SK-N-MC (cell line): ENCODE measurements at regions not wholly inside any gene's neighbourhood (a gene's known extent, or its start where the extent isn't known, plus 50 kb on each side); places are given as distances from the start of the nearest gene placed in this dataset.

Experiments
- EZH2 ChIP-seq: fragments of 200-600 bp; sonication (generic); IDR thresholded peaks from one replicate; pipeline ENCODE4 v1.6.1; 2017; ENCODE audit warnings: antibody characterized with exemption
- FOXP2 ChIP-seq: optimal IDR thresholded peaks from 2 replicates; pipeline ENCODE3; 2011; ENCODE audit warnings: mild to moderate bottlenecking, moderate library complexity; ENCODE audit not compliant: insufficient read depth; ENCODE audit errors: extremely low read length, control extremely low read depth
- POLR2AphosphoS5 ChIP-seq: IDR thresholded peaks from 2 replicates; pipeline ENCODE4 v1.6.1; 2012; ENCODE audit warnings: mild to moderate bottlenecking, low read depth, low read length, borderline replicate concordance

GRCh38 chr2:239824866-239825704 lies 200.1 kb downstream of the NDUFA10 start:
- no peak for TF ChIP-seq POLR2AphosphoS5
- no peak for TF ChIP-seq EZH2
- TF ChIP-seq FOXP2: no peak
